Stimulated activated memory B cell treated with anti-CD40 and anti-IgM and Interleukin-4, amounts not matched to agents 10 μg/mL and 1 μg/mL and 100 μg/mL, for 72 hours (primary cell): ENCODE measurements at regions not wholly inside any gene's neighbourhood (a gene's known extent, or its start where the extent isn't known, plus 50 kb on each side); places are given as distances from the start of the nearest gene placed in this dataset.
"Not testable (repeated sequence)": the region's sequence is repeated elsewhere in the genome, so short reads cannot be mapped to it uniquely, and the experiment has no call there.

Source experiments
- ATAC-seq: fragments of 150-1000 bp; cut with Tn5 transposase; 2 replicates; pipeline ENCODE4 v1.10.0; 2021
- H3K27ac Mint-ChIP-seq: one replicate; pipeline ENCODE4 v1.8.0; 2022; ENCODE audit warnings: mild to moderate bottlenecking, mixed read lengths
- H3K27me3 Mint-ChIP-seq: one replicate; pipeline ENCODE4 v1.8.0; 2022; ENCODE audit warnings: mixed read lengths
- H3K36me3 Mint-ChIP-seq: one replicate; pipeline ENCODE4 v1.8.0; 2022; ENCODE audit warnings: mixed read lengths
- H3K4me1 Mint-ChIP-seq: one replicate; pipeline ENCODE4 v1.8.0; 2022; ENCODE audit warnings: mixed read lengths
- H3K4me3 Mint-ChIP-seq: one replicate; pipeline ENCODE4 v1.8.0; 2022; ENCODE audit warnings: mild to moderate bottlenecking, moderate library complexity, mixed read lengths
- H3K9me3 Mint-ChIP-seq: one replicate; pipeline ENCODE4 v1.8.0; 2022; ENCODE audit warnings: mixed read lengths

- Mint-ChIP-seq H3K36me3 (peaks cover 7% of the 10 kb centered on the region), H3K9me3 (peaks cover 14% of the 10 kb centered on the region), H3K4me1 (peaks cover 10% of the 10 kb centered on the region), H3K27ac (no peak overlapping the region), H3K4me3 (no peak overlapping the region), H3K27me3 (peaks cover 67% of the 10 kb centered on the region)
- ATAC-seq, result no peak
Observed at GRCh38 chr3:13188975-13189374, 115.7 kb upstream of the IQSEC1 start.

- Mint-ChIP-seq H3K27me3 (peaks cover 60% of the 10 kb centered on the region), H3K4me3 (no peak overlapping the region), H3K36me3 (peaks cover 7% of the 10 kb centered on the region), H3K27ac (no peak overlapping the region), H3K4me1 (peaks cover 10% of the 10 kb centered on the region), H3K9me3 (peaks cover 14% of the 10 kb centered on the region)
- ATAC-seq, result no peak
Observed at GRCh38 chr3:13188181-13188779, 115.1 kb upstream of the IQSEC1 start.

- Mint-ChIP-seq H3K36me3 (peaks cover 7% of the 10 kb centered on the region), H3K27me3 (peaks cover 53% of the 10 kb centered on the region), H3K27ac (no peak overlapping the region), H3K9me3 (peaks cover 14% of the 10 kb centered on the region), H3K4me3 (no peak overlapping the region), H3K4me1 (peaks cover 10% of the 10 kb centered on the region)
- no peak for ATAC-seq
Observed at GRCh38 chr3:13187593-13187992, 114.4 kb upstream of the IQSEC1 start.

- Mint-ChIP-seq H3K4me3 (no peak overlapping the region), H3K36me3 (peaks cover 13% of the 10 kb centered on the region), H3K27ac (no peak overlapping the region), H3K27me3 (peaks cover 45% of the 10 kb centered on the region), H3K4me1 (peaks cover 10% of the 10 kb centered on the region), H3K9me3 (peaks cover 17% of the 10 kb centered on the region)
- no peak for ATAC-seq
Observed at GRCh38 chr3:13186435-13186815, 113.2 kb upstream of the IQSEC1 start.

GRCh38 chr3:13185737-13186434 lies 112.7 kb upstream of the IQSEC1 start:
- Mint-ChIP-seq H3K4me3 (no peak overlapping the region), H3K4me1 (peaks cover 10% of the 10 kb centered on the region), H3K27ac (no peak overlapping the region), H3K36me3 (peaks cover 13% of the 10 kb centered on the region), H3K9me3 (peaks cover 17% of the 10 kb centered on the region), H3K27me3 (peaks cover 39% of the 10 kb centered on the region)
- no peak for ATAC-seq

- not testable (repeated sequence) for H3K4me1 Mint-ChIP-seq, H3K4me3 Mint-ChIP-seq, H3K27me3 Mint-ChIP-seq, H3K36me3 Mint-ChIP-seq, ATAC-seq, H3K27ac Mint-ChIP-seq
- H3K9me3 Mint-ChIP-seq, result peaks cover 16% of the 10 kb centered on the region
Observed at GRCh38 chr3:13179582-13180210, 106.5 kb upstream of the IQSEC1 start.

GRCh38 chr3:13179181-13179580 lies 106.0 kb upstream of the IQSEC1 start:
- H3K27ac Mint-ChIP-seq, result no peak overlapping the region
- peaks cover 16% of the 10 kb centered on the region for H3K9me3 Mint-ChIP-seq
- no peak overlapping the region for H3K4me3 Mint-ChIP-seq
- no peak for ATAC-seq
- no peaks in the 10 kb centered on the region for H3K4me1 Mint-ChIP-seq
- H3K27me3 Mint-ChIP-seq, result peaks cover 12% of the 10 kb centered on the region
- peaks cover 6% of the 10 kb centered on the region for H3K36me3 Mint-ChIP-seq

- Mint-ChIP-seq H3K9me3 (peaks cover 14% of the 10 kb centered on the region), H3K36me3 (peaks cover 6% of the 10 kb centered on the region), H3K27me3 (peaks cover 15% of the 10 kb centered on the region), H3K27ac (no peak overlapping the region), H3K4me3 (no peak overlapping the region), H3K4me1 (no peaks in the 10 kb centered on the region)
- ATAC-seq, result no peak
Observed at GRCh38 chr3:13178107-13178506, 104.9 kb upstream of the IQSEC1 start.

GRCh38 chr3:13177641-13178040 lies 104.4 kb upstream of the IQSEC1 start:
- no peak for ATAC-seq
- peaks cover 14% of the 10 kb centered on the region for H3K9me3 Mint-ChIP-seq
- no peak overlapping the region for H3K4me3 Mint-ChIP-seq
- no peak overlapping the region for H3K27ac Mint-ChIP-seq
- H3K36me3 Mint-ChIP-seq, result peaks cover 6% of the 10 kb centered on the region
- no peaks in the 10 kb centered on the region for H3K4me1 Mint-ChIP-seq
- H3K27me3 Mint-ChIP-seq, result peaks cover 15% of the 10 kb centered on the region

- H3K9me3 Mint-ChIP-seq, result peaks cover 11% of the 10 kb centered on the region
- no peak for ATAC-seq
- no peak overlapping the region for H3K27ac Mint-ChIP-seq
- no peaks in the 10 kb centered on the region for H3K4me1 Mint-ChIP-seq
- H3K36me3 Mint-ChIP-seq, result peaks cover 2% of the 10 kb centered on the region
- H3K4me3 Mint-ChIP-seq, result no peak overlapping the region
- H3K27me3 Mint-ChIP-seq, result peaks cover 15% of the 10 kb centered on the region
Observed at GRCh38 chr3:13177236-13177635, 104.0 kb upstream of the IQSEC1 start.

GRCh38 chr3:13176445-13176844 lies 103.2 kb upstream of the IQSEC1 start:
- peaks cover 11% of the 10 kb centered on the region for H3K9me3 Mint-ChIP-seq
- H3K4me3 Mint-ChIP-seq, result no peak overlapping the region
- no peak for ATAC-seq
- no peaks in the 10 kb centered on the region for H3K36me3 Mint-ChIP-seq
- peaks cover 15% of the 10 kb centered on the region for H3K27me3 Mint-ChIP-seq
- H3K4me1 Mint-ChIP-seq, result no peaks in the 10 kb centered on the region
- H3K27ac Mint-ChIP-seq, result no peak overlapping the region

- H3K4me1 Mint-ChIP-seq, result no peaks in the 10 kb centered on the region
- no peak overlapping the region for H3K4me3 Mint-ChIP-seq
- peaks cover 15% of the 10 kb centered on the region for H3K27me3 Mint-ChIP-seq
- H3K27ac Mint-ChIP-seq, result no peak overlapping the region
- no peaks in the 10 kb centered on the region for H3K36me3 Mint-ChIP-seq
- H3K9me3 Mint-ChIP-seq, result peaks cover 8% of the 10 kb centered on the region
- ATAC-seq, result no peak
Observed at GRCh38 chr3:13174803-13175135, 101.5 kb upstream of the IQSEC1 start.

GRCh38 chr3:13174011-13174802 lies 101.0 kb upstream of the IQSEC1 start:
- ATAC-seq, result no peak
- Mint-ChIP-seq H3K36me3 (no peaks in the 10 kb centered on the region), H3K27me3 (peaks cover 15% of the 10 kb centered on the region), H3K27ac (no peak overlapping the region), H3K4me3 (no peak overlapping the region), H3K9me3 (peaks cover 13% of the 10 kb centered on the region), H3K4me1 (no peaks in the 10 kb centered on the region)

GRCh38 chr3:13173186-13173585 lies 100.0 kb upstream of the IQSEC1 start:
- H3K4me3 Mint-ChIP-seq, result no peak overlapping the region
- peaks cover 9% of the 10 kb centered on the region for H3K9me3 Mint-ChIP-seq
- ATAC-seq, result no peak
- no peak overlapping the region for H3K27ac Mint-ChIP-seq
- no peaks in the 10 kb centered on the region for H3K36me3 Mint-ChIP-seq
- no peaks in the 10 kb centered on the region for H3K4me1 Mint-ChIP-seq
- H3K27me3 Mint-ChIP-seq, result peaks cover 15% of the 10 kb centered on the region

GRCh38 chr3:13172644-13173013 lies 99.4 kb upstream of the IQSEC1 start:
- Mint-ChIP-seq H3K9me3 (peaks cover 5% of the 10 kb centered on the region), H3K27ac (no peak overlapping the region), H3K4me3 (no peak overlapping the region), H3K36me3 (no peaks in the 10 kb centered on the region), H3K27me3 (peaks cover 15% of the 10 kb centered on the region), H3K4me1 (no peaks in the 10 kb centered on the region)
- no peak for ATAC-seq
